ENCODE measurements at regions not wholly inside any gene's neighbourhood (a gene's known extent, or its start where the extent isn't known, plus 50 kb on each side); places are given as distances from the start of the nearest gene placed in this dataset.

DNA sequence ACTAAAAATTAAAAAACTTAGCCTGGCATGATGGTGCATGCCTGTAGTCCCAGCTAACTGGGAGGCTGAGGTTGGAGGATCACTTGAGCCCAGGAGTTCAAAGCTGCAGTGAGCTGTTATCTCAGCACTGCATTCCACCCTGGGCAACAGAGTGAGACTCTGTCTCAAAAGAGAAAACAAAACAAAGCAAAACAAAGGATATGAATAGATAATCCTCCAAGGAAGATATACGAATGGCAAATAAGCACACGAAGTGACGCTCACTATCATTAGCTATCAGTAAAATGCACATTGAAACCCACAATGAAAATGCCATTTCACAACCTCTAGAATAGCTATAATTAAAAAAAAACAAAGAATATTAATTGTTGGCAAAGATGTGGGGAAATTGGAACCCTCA, 386.2 kb upstream of the CCL2 start:
- DNase-seq (ENCODE audit: low read depth, low spot score), result no peak
- no peak overlapping the region for H3K4me3 ChIP-seq (ENCODE audit: low read depth, low read length)
- TF ChIP-seq, protein P1, sequence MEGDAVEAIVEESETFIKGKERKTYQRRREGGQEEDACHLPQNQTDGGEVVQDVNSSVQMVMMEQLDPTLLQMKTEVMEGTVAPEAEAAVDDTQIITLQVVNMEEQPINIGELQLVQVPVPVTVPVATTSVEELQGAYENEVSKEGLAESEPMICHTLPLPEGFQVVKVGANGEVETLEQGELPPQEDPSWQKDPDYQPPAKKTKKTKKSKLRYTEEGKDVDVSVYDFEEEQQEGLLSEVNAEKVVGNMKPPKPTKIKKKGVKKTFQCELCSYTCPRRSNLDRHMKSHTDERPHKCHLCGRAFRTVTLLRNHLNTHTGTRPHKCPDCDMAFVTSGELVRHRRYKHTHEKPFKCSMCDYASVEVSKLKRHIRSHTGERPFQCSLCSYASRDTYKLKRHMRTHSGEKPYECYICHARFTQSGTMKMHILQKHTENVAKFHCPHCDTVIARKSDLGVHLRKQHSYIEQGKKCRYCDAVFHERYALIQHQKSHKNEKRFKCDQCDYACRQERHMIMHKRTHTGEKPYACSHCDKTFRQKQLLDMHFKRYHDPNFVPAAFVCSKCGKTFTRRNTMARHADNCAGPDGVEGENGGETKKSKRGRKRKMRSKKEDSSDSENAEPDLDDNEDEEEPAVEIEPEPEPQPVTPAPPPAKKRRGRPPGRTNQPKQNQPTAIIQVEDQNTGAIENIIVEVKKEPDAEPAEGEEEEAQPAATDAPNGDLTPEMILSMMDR (IDR thresholded peaks at IDR 0.05; ENCODE audit: low read depth, low read length), result no peak
- no peak overlapping the region for H3K27ac ChIP-seq (ENCODE audit: low read depth, low read length)
- H3K9me3 ChIP-seq (ENCODE audit: control insufficient read depth, insufficient read depth, low read length), result no peaks in the 10 kb centered on the region; the same call in 1 of the 2 replicates
- H3K27me3 ChIP-seq (ENCODE audit: control insufficient read depth, insufficient read depth, low read length), result no peaks in the 10 kb centered on the region
- ChIA-PET POLR2A (no interaction called here), CTCF (no interaction called here)

DNA sequence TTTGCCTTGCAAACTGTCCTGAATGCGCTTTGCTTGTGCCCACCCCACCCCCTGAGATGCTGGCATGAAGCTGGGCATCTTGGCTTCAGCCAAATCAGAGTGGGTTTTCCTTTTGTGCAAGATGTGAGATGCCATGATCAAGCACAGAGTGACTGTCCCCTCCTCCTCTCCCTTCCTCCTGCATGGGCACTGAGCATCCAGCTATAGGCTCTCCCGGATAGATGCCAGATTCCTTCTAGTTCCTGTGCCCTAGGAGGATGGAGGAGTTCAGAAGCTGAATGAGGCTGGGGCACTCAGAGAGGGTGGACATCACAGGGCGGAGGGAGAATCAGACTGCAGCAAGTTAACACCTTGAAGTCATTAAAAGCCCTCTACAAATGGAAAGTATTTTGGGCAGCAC, 384.1 kb upstream of the CCL2 start:
- H3K9me3 ChIP-seq (ENCODE audit: control insufficient read depth, insufficient read depth, low read length), result no peaks in the 10 kb centered on the region; the same call in 1 of the 2 replicates
- ChIA-PET CTCF (no interaction called here), POLR2A (no interaction called here)
- no peak overlapping the region for H3K4me3 ChIP-seq (ENCODE audit: low read depth, low read length)
- TF ChIP-seq, protein P1 (IDR thresholded peaks at IDR 0.05; ENCODE audit: low read depth, low read length), result no peak
- no peak for DNase-seq (ENCODE audit: low read depth, low spot score)
- no peak overlapping the region for H3K27ac ChIP-seq (ENCODE audit: low read depth, low read length)
- H3K27me3 ChIP-seq (ENCODE audit: control insufficient read depth, insufficient read depth, low read length), result no peaks in the 10 kb centered on the region

DNA sequence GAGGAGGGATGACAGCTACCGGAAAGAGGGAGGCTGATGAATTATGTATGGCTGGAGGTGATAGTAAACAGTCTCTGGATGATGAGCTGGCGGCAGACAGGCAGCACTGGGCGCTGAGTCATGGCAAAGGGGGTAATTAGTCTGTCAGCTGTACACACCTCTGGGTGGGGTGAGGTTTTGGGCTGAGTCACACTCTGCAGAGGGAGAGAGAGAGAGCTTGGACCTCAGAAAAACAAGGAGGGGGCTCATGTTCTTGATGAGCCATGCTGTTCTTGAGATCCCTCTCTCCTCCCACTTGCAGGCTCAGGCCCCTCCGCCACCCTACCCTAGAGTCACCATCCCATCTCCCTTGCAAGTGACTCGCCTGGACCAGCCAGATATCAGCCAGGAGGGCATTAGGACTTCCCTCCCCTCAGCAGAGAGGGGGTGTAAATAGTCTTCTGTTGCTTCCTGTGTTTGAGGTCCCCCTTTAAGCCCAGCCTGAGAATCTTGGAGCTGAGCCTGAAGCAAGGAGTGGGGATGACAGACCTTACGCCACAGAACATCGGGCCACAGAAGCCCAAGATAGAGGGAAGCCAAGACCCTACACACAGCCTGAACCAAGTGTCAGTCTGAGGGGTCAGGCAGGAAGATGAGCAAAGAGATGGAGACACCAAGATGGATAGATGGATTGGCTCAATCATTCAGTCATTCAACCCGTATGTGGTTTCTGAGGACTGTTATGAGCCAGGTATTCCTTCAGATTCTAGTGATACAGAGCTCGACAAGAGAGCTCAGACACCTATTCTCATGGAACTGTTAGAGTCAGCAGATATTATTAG, 383.2 kb upstream of the CCL2 start:
- CTCF ChIA-PET, result no interaction called here

DNA sequence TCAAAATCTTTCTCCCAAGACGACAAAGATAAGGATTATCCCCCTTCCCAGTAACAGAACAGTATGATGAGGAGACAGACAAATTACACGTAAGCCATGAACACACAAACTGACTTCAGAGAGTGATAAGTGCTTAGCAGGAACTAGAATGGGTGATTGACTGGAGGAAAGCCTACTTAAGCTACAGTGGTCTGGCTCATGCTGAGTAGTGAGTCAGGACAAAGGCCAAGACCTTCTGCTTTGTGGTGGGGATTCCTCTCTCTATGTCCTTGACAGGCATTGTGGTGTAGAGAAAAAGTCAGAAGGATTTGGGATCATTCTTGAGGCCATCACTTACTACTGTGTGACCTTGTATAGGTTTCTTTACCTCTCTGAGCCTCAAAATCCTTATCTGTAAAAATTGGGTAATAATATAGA, 381.9 kb upstream of the CCL2 start:
- no peak for DNase-seq (ENCODE audit: low read depth, low spot score)
- Histone ChIP-seq H3K27me3 (ENCODE audit: control insufficient read depth, insufficient read depth, low read length) (no peaks in the 10 kb centered on the region), H3K9me3 (ENCODE audit: control insufficient read depth, insufficient read depth, low read length) (peaks cover 7% of the 10 kb centered on the region; the same call in 1 of the 2 replicates), H3K27ac (ENCODE audit: low read depth, low read length) (no peak overlapping the region), H3K4me3 (ENCODE audit: low read depth, low read length) (no peak overlapping the region)
- TF ChIP-seq, protein P1 (IDR thresholded peaks at IDR 0.05; ENCODE audit: low read depth, low read length), result no peak
- ChIA-PET POLR2A (no interaction called here), CTCF (no interaction called here)

More for the DNA sequence above, 383.2 kb upstream of the CCL2 start:
- Histone ChIP-seq H3K9me3 (ENCODE audit: control insufficient read depth, insufficient read depth, low read length) (peaks cover 2% of the 10 kb centered on the region; the same call in 1 of the 2 replicates), H3K4me3 (ENCODE audit: low read depth, low read length) (no peak overlapping the region), H3K27ac (ENCODE audit: low read depth, low read length) (no peak overlapping the region), H3K27me3 (ENCODE audit: control insufficient read depth, insufficient read depth, low read length) (no peaks in the 10 kb centered on the region)
- POLR2A ChIA-PET, result no interaction called here
- no peak for DNase-seq (ENCODE audit: low read depth, low spot score)
- TF ChIP-seq, protein P1 (IDR thresholded peaks at IDR 0.05; ENCODE audit: low read depth, low read length), result no peak

DNA sequence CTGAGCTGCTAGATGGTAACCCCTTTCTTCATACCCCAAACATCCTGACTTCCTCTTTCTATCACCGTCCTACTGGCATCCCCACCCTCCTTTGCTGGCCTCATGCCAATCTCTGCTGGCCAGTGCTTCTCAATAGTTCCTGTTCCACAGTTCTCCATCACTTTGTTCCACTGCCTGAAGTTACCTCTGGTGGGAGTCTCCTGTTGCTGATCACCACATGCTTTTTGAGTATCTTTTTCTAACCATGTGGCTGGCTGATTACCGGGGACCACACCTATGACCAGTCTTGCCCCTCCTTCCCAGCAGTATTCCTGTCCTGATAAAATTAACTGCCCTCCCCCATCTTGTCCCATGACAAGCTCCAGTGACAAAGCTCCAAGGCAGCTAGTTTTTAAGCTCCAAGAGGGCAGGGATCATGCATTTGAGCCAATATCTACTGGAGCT, 380.4 kb upstream of the CCL2 start:
- POLR2A ChIA-PET, result no interaction called here
- CTCF ChIA-PET, result no interaction called here

More for the DNA sequence above, 380.4 kb upstream of the CCL2 start:
- Histone ChIP-seq H3K27me3 (ENCODE audit: control insufficient read depth, insufficient read depth, low read length) (no peaks in the 10 kb centered on the region), H3K9me3 (ENCODE audit: control insufficient read depth, insufficient read depth, low read length) (peaks cover 7% of the 10 kb centered on the region; the same call in 1 of the 2 replicates), H3K4me3 (ENCODE audit: low read depth, low read length) (no peak overlapping the region), H3K27ac (ENCODE audit: low read depth, low read length) (no peak overlapping the region)
- no peak for DNase-seq (ENCODE audit: low read depth, low spot score)
- TF ChIP-seq, protein P1 (IDR thresholded peaks at IDR 0.05; ENCODE audit: low read depth, low read length), result no peak

All from AG04450 (cell line).